ENCODE measurements at regions not wholly inside any gene's neighbourhood (a gene's known extent, or its start where the extent isn't known, plus 50 kb on each side); places are given as distances from the start of the nearest gene placed in this dataset.
A peak's percentile ranks its signal among the peaks of the same experiment; 100 is the strongest.

DNA sequence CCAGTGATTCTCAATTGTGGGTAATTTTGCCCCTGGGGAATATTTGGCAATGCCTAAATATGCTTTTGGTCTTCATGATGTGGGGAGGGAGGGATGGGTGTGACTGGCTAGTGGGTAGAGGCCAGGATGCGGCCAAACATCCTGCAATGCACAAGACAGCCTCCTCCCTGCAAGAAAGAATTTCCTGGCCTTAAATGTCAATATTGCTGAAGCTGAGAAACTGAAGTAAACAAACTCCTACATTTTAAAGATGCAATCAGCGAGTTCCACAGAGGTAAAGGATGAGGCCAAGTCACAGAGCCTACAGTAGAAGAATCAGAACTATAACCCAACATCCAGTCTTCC, 272.9 kb upstream of the EPHA4 start:
- TF ChIP-seq EZH2phosphoT487 (IDR thresholded peaks at IDR 0.05; ENCODE audit: insufficient read depth, low read depth) = no peak
- TF ChIP-seq EZH2 (IDR thresholded peaks at IDR 0.05; ENCODE audit: insufficient read depth, poor library complexity, severe bottlenecking) = no peak
- Histone ChIP-seq H3K9me3 (ENCODE audit: low read depth) (no peaks in the 10 kb centered on the region), H3K4me1 (ENCODE audit: insufficient read depth) (no peaks in the 10 kb centered on the region; the same call in 1 of the 2 replicates), H3K9me2 (ENCODE audit: insufficient read depth) (no peaks in the 10 kb centered on the region), H3K79me2 (ENCODE audit: insufficient read depth) (no peaks in the 10 kb centered on the region), H3F3A (ENCODE audit: insufficient read depth) (no peaks in the 10 kb centered on the region), H3K27ac (no peak overlapping the region), H3K9ac (no peak overlapping the region), H4K20me1 (ENCODE audit: insufficient read depth) (no peaks in the 10 kb centered on the region), H3K4me2 (ENCODE audit: unreplicated experiment) (no peak overlapping the region), H2AFZ (no peak overlapping the region), H3K4me3 (no peak overlapping the region), H3K27me3 (replicated peaks; ENCODE audit: insufficient read depth) (peaks cover 27% of the 10 kb centered on the region), H3K36me3 (ENCODE audit: low read depth) (no peaks in the 10 kb centered on the region)
- in situ Hi-C loops (cut with MboI) = no loop called here
- DNase-seq = no peak
- WGBS, 2 experiments (ENCODE audit: low coverage in 1 of 2, low lambda C conversion rate in 2 of 2, missing lambda C conversion rate in 2 of 2) = 9 to 23% methylated on average over 2 of the region's 2 CpGs

DNA sequence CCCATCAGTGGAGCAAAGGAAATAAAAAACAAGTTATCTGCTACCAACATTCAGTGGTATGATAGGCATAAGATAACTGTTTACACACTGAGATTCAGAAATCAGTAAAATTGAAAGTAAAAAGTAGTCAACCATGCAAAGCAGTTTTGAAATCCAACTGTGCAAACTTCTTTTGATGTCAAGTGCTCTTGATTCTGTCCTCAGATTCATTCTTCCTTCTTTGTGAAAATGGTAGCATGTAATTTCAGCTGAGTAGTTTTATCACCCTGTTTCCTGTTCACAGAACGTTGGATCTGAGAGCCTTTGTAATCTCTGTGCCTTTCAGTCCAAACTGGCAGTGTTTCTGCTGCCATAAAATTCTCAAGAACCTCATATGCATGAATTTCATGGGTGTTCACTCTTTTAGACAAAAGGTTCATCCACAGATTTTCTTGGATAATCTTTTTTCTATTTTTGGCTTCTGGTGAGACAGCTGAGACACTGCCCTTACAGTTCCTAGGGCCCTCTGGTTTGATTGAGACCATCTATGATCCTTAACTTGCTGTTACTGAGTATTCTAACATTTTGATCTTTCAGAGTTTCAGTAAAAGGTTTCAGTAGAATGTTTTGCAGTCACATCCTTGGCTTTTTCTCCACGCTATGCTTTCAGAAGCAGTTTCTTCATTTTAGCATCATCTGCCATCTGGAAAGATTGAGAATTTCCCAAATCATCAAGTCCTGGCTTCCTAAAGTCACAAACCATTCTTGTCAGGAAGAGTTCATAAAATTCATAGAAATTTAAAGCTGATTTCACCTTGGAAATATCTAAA, 272.3 kb upstream of the EPHA4 start:
- peaks cover 33% of the 10 kb centered on the region for H3K27me3 ChIP-seq (replicated peaks; ENCODE audit: insufficient read depth)
- no peak overlapping the region for H3K4me2 ChIP-seq (ENCODE audit: unreplicated experiment)
- no peaks in the 10 kb centered on the region for H3K36me3 ChIP-seq (ENCODE audit: low read depth)
- no peak overlapping the region for H3K27ac ChIP-seq
- no peak for TF ChIP-seq EZH2phosphoT487 (IDR thresholded peaks at IDR 0.05; ENCODE audit: insufficient read depth, low read depth)
- no peak for TF ChIP-seq EZH2 (IDR thresholded peaks at IDR 0.05; ENCODE audit: insufficient read depth, poor library complexity, severe bottlenecking)
- no peaks in the 10 kb centered on the region for H3K79me2 ChIP-seq (ENCODE audit: insufficient read depth)
- H3K4me1 ChIP-seq (ENCODE audit: insufficient read depth) = no peaks in the 10 kb centered on the region
- no peak overlapping the region for H2AFZ ChIP-seq
- no peak for DNase-seq
- no peaks in the 10 kb centered on the region for H4K20me1 ChIP-seq (ENCODE audit: insufficient read depth)
- no peaks in the 10 kb centered on the region for H3K9me3 ChIP-seq (ENCODE audit: low read depth)
- WGBS, 2 experiments (ENCODE audit: low coverage in 1 of 2, low lambda C conversion rate in 2 of 2, missing lambda C conversion rate in 2 of 2) = 4% methylated on average over 2 of the region's 2 CpGs
- H3K9ac ChIP-seq = no peak overlapping the region
- no peaks in the 10 kb centered on the region for H3F3A ChIP-seq (ENCODE audit: insufficient read depth)
- no peak overlapping the region for H3K4me3 ChIP-seq
- no peaks in the 10 kb centered on the region for H3K9me2 ChIP-seq (ENCODE audit: insufficient read depth)
- in situ Hi-C loops (cut with MboI) = no loop called here

DNA sequence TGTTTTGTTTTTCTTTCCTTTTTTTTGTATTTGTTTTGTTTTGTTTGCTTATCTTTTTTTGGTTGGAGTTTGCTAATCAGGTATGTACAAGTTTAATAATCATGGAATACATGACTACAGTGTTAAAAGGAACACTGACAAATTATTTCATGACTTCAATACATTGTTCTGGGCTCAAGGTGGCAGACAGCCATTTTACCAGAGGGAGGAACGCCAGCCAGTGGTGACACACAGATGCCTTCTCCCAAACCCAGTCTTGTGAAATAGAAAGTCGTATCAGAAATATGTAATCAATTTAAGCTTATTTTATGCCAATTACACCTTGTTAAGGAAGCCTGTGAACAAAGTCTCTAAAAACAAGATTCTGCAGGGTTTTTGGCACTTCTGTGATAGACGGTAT, 264.0 kb upstream of the EPHA4 start:
- WGBS, 2 experiments (ENCODE audit: low coverage in 1 of 2, low lambda C conversion rate in 2 of 2, missing lambda C conversion rate in 2 of 2) = 21 to 27% methylated on average over 3 of the region's 3 CpGs
- H3F3A ChIP-seq (ENCODE audit: insufficient read depth) = no peaks in the 10 kb centered on the region
- H3K9ac ChIP-seq = no peak overlapping the region
- H3K9me3 ChIP-seq (ENCODE audit: low read depth) = no peaks in the 10 kb centered on the region
- in situ Hi-C loops (cut with MboI) = no loop called here
- peaks cover 12% of the 10 kb centered on the region for H3K27me3 ChIP-seq (replicated peaks; ENCODE audit: insufficient read depth)
- no peaks in the 10 kb centered on the region for H3K79me2 ChIP-seq (ENCODE audit: insufficient read depth)
- H4K20me1 ChIP-seq (ENCODE audit: insufficient read depth) = no peaks in the 10 kb centered on the region
- no peak overlapping the region for H3K4me3 ChIP-seq
- no peak overlapping the region for H2AFZ ChIP-seq
- no peak overlapping the region for H3K27ac ChIP-seq
- H3K4me2 ChIP-seq (ENCODE audit: unreplicated experiment) = no peak overlapping the region
- peak; percentile 44 for DNase-seq
- no peaks in the 10 kb centered on the region for H3K4me1 ChIP-seq (ENCODE audit: insufficient read depth)
- TF ChIP-seq EZH2 (IDR thresholded peaks at IDR 0.05; ENCODE audit: insufficient read depth, poor library complexity, severe bottlenecking) (no peak), EZH2phosphoT487 (IDR thresholded peaks at IDR 0.05; ENCODE audit: insufficient read depth, low read depth) (no peak)
- H3K9me2 ChIP-seq (ENCODE audit: insufficient read depth) = no peaks in the 10 kb centered on the region
- H3K36me3 ChIP-seq (ENCODE audit: low read depth) = no peaks in the 10 kb centered on the region

GRCh38 chr2:221833966-221834365, 261.9 kb upstream of the EPHA4 start:
- H3K9me3 ChIP-seq (ENCODE audit: low read depth) = no peaks in the 10 kb centered on the region
- 14 to 22% methylated on average over 2 of the region's 2 CpGs for WGBS, 2 experiments (ENCODE audit: low coverage in 1 of 2, low lambda C conversion rate in 2 of 2, missing lambda C conversion rate in 2 of 2)
- H3F3A ChIP-seq (ENCODE audit: insufficient read depth) = no peaks in the 10 kb centered on the region
- no peaks in the 10 kb centered on the region for H3K79me2 ChIP-seq (ENCODE audit: insufficient read depth)
- no peak overlapping the region for H3K4me3 ChIP-seq
- no peak overlapping the region for H3K4me2 ChIP-seq (ENCODE audit: unreplicated experiment)
- no peaks in the 10 kb centered on the region for H3K4me1 ChIP-seq (ENCODE audit: insufficient read depth)
- no peaks in the 10 kb centered on the region for H4K20me1 ChIP-seq (ENCODE audit: insufficient read depth)
- H3K27ac ChIP-seq = no peak overlapping the region
- TF ChIP-seq EZH2 (IDR thresholded peaks at IDR 0.05; ENCODE audit: insufficient read depth, poor library complexity, severe bottlenecking) (no peak), EZH2phosphoT487 (IDR thresholded peaks at IDR 0.05; ENCODE audit: insufficient read depth, low read depth) (no peak)
- no peak overlapping the region for H3K9ac ChIP-seq
- in situ Hi-C loops (cut with MboI) = no loop called here
- DNase-seq = no peak
- no peaks in the 10 kb centered on the region for H3K9me2 ChIP-seq (ENCODE audit: insufficient read depth)
- H2AFZ ChIP-seq = no peak overlapping the region
- H3K36me3 ChIP-seq (ENCODE audit: low read depth) = no peaks in the 10 kb centered on the region
- H3K27me3 ChIP-seq (replicated peaks; ENCODE audit: insufficient read depth) = peaks cover 7% of the 10 kb centered on the region
